GM12864 (cell line): ENCODE measurements at regions not wholly inside any gene's neighbourhood (a gene's known extent, or its start where the extent isn't known, plus 50 kb on each side); places are given as distances from the start of the nearest gene placed in this dataset.

Experiments
- DNase-seq: peaks from one replicate; pipeline ENCODE4 v3.0.0-alpha.2; 2011; ENCODE audit warnings: low read depth
- H3K4me3 ChIP-seq: 2 replicates; pipeline ENCODE4 v1.5.1; 2011; ENCODE audit warnings: mild to moderate bottlenecking, low read depth, low read length, control low read depth
- TF ChIP-seq, protein P1 (sequence below): IDR thresholded peaks from 2 replicates; pipeline ENCODE4 v1.5.1; 2011; ENCODE audit warnings: low read depth, mild to moderate bottlenecking, moderate library complexity, low read length, control low read depth, inconsistent platforms; ENCODE audit errors: missing control alignments

DNA sequence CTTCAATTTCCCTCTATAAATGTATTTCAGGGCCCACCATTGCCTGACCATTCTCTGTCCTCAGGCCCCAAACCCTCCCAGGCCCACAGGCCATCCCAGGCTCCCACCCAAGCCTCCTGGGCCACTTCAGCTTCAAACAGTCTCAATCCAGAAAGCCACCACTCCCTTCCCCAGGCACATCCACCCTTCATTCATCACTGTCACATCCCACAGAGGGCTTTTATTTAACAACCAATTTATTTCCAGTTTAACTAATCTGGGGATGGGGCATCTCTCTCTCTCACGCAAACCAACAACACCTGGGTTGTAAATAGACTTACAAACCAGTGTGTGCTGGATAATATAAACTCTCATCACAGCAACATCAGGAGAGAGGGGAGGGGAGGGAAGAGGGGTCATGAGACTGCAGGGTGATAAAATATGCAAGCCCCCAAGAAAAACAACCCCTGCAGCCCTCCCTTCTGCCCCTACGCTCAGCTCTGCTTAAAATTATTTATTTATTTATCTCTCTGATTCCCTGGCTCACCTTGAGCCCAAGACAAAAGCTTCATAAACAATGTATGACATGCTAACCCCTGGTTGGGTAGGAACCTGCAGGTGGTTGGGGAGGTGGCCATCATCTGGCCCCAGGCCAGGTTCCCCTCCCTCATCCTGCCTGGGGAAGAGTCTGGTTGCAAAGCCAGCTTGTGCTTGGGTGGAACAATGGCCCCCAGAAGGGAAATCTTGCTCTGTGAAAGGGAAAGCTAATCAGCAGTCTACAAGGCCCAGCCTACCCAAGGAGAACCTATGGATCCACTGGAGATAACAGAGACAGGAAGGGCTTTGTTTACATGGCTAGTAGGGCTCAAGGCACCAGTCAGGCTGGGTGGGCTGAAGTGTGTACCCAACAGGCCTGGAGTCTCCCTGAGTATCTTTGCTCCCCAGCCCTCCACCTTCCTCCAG, 359.2 kb downstream of the BUD13 start:
- TF ChIP-seq, protein P1, sequence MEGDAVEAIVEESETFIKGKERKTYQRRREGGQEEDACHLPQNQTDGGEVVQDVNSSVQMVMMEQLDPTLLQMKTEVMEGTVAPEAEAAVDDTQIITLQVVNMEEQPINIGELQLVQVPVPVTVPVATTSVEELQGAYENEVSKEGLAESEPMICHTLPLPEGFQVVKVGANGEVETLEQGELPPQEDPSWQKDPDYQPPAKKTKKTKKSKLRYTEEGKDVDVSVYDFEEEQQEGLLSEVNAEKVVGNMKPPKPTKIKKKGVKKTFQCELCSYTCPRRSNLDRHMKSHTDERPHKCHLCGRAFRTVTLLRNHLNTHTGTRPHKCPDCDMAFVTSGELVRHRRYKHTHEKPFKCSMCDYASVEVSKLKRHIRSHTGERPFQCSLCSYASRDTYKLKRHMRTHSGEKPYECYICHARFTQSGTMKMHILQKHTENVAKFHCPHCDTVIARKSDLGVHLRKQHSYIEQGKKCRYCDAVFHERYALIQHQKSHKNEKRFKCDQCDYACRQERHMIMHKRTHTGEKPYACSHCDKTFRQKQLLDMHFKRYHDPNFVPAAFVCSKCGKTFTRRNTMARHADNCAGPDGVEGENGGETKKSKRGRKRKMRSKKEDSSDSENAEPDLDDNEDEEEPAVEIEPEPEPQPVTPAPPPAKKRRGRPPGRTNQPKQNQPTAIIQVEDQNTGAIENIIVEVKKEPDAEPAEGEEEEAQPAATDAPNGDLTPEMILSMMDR, result no peak

DNA sequence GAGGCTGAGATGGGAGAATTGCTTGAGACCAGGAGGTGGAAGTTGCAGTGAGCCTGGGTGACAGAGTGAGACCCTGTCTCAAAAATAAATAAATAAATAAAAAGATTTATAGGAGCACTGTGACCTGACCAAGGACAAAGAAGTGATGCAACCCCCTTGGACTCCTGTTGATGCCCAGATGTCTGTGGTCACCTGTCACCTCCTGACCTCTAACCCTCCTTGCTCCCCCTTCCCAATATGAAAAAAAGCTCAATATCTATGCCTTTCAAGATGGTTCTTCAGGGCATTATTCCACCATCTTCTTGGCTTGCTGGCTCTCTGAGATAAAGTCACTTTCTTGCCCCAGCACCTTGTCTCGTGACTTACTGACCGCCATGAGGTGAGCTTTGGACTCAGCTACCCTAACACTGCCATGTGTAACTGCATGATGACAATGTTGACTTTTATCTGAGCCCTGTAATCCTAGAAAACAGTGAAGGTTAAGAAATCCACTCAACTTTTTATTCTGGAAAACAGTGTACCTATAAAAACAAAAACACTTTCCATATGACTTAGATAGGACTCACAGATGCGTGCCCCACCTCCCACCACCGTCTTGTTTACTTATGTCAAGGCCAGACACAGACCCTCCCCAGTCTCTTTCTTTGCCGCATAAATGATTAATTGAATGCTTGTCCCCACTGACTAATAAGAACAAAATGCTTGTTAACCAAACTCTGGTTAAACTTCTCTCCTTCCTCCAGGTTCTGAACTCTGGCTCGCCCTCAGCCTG, 360.5 kb downstream of the BUD13 start:
- no peak overlapping the region for H3K4me3 ChIP-seq
- DNase-seq, result no peak
- TF ChIP-seq, protein P1, result no peak

More for the DNA sequence above, 359.2 kb downstream of the BUD13 start:
- no peak overlapping the region for H3K4me3 ChIP-seq
- no peak for DNase-seq

DNA sequence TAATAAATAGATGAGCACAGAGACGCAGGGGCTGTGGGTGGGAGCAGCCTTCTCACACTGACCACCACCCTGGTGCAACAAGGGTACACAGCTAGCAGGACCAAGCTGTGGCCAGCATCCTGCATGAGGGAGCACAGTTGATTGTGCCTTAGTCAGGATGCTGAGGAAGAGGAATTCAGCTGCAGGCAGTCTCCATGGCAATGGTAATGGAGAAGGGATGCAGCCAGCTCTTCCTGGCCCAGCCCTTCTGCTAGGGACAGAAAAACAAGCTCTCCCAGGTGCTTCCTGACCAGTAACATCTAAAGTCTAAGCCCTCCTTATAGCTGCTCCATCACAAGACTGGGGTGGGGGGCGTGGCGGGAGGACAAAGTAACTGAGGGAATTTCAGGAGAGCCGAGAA, 363.5 kb downstream of the BUD13 start:
- DNase-seq, result no peak
- TF ChIP-seq, protein P1, result no peak
- no peak overlapping the region for H3K4me3 ChIP-seq

- TF ChIP-seq, protein P1, result no peak
These were observed 366.7 kb downstream of the BUD13 start for GRCh38 chr11:116406042-116406441.

DNA sequence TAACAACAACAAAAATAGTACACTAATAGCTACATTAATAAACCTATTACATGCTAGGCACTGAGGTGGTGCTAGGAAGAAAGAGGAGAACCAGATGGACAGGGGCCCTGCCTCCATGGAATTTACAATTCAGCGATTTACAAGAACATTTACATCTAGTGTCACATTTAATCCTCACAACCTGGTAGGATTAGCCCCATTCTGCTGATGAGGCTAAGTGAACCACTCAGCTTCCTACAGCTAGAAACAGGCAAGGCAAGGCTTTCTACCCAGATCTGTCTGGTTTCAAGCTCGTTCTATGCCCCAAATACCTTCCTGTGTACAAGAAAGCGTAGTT, 368.4 kb downstream of the BUD13 start:
- no peak overlapping the region for H3K4me3 ChIP-seq
- TF ChIP-seq, protein P1, result no peak
- DNase-seq, result no peak

More at GRCh38 chr11:116406042-116406441, 366.7 kb downstream of the BUD13 start:
- no peak overlapping the region for H3K4me3 ChIP-seq
- no peak for DNase-seq

DNA sequence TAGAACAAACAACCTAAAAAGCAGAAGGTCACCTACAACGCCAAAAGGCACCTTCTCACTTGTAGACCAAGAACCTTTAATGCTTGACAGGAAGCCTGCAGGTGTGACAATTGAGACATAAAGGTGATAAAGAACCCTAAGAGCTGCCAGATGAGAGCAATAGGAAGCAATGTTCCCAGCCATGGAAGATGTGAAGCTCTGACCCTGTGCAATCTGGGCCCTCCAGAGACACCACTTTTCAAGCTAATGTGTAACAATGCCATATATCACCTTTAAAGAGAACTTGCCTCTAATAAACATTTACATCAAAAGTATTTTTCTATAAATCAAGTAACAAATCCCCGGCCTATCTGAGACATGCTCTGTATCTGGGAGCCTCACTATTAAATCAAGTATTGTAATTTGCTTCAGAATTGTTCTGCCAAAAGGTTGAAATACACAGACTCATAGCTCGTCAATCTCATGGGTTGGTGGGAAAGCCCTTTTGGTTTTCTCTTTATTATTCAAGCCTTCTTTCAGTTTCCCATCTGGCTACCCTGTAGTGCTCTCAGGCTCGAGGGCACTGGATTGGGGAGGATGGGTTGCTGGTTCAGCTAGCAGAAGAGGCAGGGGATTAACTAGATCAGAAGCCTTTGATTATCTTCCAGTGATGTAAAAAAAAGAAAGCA, 368.9 kb downstream of the BUD13 start:
- no peak for DNase-seq
- H3K4me3 ChIP-seq, result no peak overlapping the region
- TF ChIP-seq, protein P1, result no peak
